Inflammatory macrophage (primary cell): ENCODE measurements at regions not wholly inside any gene's neighbourhood (a gene's known extent, or its start where the extent isn't known, plus 50 kb on each side); places are given as distances from the start of the nearest gene placed in this dataset.

ENCODE experiments used
- DNase-seq, 2 donors: peaks; one replicate each; pipeline ENCODE4 v3.0.0-alpha.2; 2020 to 2022

DNA sequence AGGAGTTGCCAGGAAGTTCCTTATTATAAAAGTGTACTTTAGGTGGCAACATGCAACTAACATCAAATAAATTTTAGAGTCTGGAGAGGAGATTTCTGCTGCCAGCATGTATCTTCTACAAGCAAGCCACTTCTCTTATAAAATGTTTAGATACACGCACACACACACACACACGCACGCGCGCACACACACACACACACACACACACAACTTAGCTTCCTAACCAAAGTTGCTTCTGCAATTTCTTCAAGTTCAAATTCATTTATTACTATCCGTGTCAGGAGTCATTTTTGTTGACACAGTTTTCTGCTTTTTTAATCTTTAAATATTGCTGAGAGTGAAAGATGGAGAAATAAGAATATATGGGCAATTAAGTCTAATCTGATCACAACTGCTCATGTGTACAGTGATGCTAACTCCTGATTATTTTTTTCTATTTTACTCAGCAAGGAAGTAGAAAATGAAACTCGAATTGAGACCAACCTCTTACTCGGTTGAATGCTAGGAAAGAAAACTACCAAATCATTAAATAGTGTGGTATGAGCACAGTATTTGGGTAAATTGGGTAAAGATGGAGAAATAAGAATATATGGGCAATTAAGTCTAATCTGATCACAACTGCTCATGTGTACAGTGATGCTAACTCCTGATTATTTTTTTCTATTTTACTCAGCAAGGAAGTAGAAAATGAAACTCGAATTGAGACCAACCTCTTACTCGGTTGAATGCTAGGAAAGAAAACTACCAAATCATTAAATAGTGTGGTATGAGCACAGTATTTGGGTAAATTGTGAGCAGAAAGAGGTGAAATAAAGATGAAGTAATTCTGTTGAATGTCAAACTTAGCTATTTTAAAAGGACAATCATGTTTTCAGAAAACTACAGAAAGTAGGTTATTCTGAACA is 554.1 kb upstream of the MBL2 start:
- peak in 1 of 2 donors; percentile 3 for DNase-seq

DNA sequence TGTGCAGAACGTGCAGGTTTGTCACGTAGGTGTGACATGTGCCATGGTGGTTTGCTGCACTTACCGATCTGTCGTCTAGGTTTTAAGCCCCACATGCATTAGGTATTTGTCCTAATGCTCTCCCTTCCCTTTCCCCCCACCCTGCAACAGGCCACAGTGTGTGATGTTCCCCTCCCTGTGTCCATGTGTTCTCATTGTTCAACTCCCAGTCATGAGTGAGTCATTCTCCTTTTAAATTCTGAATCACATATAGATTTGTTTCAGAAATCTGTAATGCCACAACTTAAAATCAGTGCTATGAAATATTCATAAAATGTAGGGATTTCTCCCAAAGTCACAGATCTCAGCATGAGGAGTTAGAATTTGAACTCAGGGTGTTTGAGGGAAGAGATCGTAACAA is 552.5 kb upstream of the MBL2 start:
- DNase-seq, result no peak

DNA sequence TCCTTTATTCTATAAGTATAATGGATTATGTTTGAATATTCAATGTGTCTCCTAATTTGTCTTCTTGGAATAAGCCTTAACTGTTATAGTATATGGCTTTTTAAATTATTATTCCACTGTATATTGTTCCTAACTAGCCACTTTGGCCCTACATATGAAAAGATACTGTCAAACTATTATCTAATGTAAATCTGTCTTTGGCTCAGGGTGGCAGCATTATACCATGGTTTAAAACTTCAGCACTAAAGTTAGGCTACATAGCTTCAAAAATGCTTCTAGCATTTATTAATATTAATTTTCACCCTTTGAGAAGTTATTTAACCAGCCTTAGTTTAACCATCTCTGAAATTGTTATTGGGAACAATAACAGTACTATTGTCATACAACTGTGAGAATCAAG is 543.1 kb upstream of the MBL2 start:
- DNase-seq, result no peak

DNA sequence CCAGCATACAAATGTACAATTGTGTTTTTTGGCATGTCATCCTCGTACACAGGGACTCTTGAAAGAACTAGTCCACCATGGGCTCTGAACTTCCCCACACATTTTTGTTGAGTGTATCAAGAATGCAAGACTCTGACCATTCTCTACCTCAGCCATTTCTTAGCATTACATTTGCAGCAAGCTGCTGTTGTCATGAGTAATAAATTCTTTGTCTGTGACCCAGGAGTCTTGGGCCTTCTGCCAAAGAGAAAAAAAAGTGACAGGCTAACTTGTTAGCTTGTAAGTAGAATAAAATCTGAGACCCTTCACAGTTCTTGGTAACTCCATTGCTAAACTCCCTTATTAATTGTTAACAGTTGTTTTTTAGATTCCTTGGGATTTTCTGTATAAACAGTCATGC is 542.3 kb upstream of the MBL2 start:
- no peak for DNase-seq

GRCh38 chr10:53298443-53298842 is 525.9 kb upstream of the MBL2 start:
- no peak for DNase-seq

- no peak for DNase-seq
Observed at GRCh38 chr10:53284615-53285182, 512.1 kb upstream of the MBL2 start.

GRCh38 chr10:53276797-53277196 is 504.2 kb upstream of the MBL2 start:
- no peak for DNase-seq

- no peak for DNase-seq
Observed at GRCh38 chr10:53269482-53269881, 496.9 kb upstream of the MBL2 start.

- no peak for DNase-seq
Observed at GRCh38 chr10:53260213-53260612, 487.6 kb upstream of the MBL2 start.

DNA sequence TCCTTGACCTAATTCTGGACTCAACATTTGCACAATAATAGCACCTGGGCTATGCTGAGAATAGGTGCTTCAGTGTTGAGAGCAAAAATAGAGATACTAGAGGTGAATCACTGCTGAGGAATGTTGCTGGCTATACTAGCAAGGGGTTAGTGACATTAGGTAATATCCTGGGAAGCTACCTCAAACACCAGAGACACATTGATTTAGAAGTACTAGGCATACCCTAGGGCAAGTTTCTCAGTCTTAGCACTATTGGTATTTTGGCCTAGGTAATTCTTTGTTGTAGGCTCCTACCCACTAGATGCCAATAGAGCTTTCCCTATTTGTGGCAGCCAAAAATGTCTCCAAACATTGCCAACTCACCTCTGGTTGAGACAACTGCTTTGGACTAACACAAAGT is 484.0 kb upstream of the MBL2 start:
- no peak for DNase-seq

- DNase-seq, result no peak
Observed at GRCh38 chr10:53255661-53256205, 483.1 kb upstream of the MBL2 start.

DNA sequence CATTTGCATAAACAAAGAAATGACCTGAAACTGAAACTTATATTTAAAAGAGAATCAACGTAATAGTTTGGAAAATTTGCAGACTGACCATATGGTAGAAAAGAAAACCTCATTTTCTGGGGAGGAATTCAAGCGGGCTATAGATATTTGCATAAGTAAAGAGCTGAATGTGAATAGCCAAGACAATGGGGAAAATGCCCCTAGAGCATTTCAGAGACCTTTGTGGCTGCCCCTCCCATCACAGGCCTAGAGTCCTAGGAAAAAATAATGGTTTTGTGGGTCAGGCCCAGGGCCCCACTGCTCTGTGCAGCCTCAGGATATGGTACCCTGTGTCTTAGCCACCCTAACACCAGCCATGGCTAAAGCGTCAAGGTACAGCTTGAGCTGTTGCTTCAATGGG is 480.6 kb upstream of the MBL2 start:
- no peak for DNase-seq

DNA sequence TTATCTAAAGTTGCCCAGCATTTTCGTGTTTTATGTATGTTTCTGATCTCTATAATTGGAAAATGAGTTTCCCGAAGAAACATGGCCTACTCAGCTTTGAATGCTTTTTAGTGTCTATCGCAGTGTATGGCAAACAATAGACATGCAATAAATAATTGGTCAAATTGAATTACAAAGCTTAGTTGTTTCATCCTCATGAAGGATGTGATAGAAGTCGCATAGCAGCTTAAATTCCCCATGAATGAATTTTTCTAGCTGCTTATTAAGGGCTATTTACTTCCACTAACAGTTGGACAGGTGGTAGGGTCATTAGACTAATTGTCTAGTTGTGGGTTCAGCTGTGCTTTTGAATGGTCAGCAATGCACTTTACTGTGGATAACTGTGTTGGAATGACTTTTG is 467.3 kb upstream of the MBL2 start:
- no peak for DNase-seq

DNA sequence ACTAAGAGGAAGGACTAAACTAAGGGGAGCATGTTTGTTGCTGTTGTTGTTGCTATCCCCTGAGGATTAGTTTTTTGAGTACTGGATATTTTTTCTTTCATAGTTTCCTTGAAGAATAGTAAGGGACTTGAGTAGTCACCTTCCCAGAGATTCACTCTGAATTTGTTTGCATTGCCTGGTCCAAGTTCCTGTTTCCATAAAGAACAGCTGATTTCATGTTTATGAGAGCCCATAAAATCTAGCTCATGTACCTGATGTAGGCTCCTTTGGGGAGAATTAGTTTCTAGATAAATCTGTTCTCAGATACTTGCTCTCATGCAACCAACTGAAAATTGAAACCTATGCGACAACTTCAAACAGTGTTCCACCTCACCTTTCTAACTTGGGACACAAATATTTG is 464.4 kb upstream of the MBL2 start:
- no peak for DNase-seq

DNA sequence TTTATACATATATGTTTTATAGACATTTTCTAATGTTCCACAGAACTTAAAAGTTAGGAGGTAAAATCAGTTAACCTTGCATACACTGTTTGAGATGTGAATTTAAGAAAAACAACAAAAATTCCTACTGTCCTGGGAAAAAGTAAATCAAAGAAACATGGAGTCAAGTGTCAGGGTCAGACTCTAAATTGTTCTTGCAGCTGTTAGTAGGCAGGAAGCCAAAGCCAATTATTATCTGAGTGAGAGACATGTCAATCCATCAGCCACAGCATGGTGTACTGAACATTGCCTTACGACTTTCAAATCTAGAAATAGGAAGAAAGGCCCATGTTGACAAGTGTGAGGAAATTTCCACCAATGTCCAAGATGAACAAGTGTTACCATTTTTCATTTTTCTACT is 461.2 kb upstream of the MBL2 start:
- DNase-seq, result no peak

- no peak for DNase-seq
Observed at GRCh38 chr10:53230651-53231050, 458.1 kb upstream of the MBL2 start.

DNA sequence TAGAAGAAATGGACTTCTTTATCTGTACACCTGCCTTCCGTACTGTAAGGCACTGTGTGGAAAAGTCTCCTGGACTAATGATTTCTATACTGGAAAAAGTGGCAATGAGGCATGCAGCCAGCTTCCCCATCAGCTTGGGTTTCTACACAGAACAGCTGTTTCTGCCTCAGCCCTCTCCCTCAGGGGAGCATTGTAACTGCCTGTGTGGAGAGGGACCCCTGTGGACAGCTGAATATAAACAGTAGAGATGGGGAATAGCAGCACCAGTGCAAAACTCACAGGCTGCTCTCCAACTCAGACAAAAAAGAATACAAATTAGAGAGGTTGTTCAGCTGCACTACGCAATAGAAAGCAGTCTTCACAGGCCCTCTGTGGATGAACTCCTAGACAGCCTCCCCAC is 451.3 kb upstream of the MBL2 start:
- no peak for DNase-seq

GRCh38 chr10:53222806-53223205 is 450.2 kb upstream of the MBL2 start:
- no peak for DNase-seq

GRCh38 chr10:53209944-53210611 is 437.5 kb upstream of the MBL2 start:
- no peak for DNase-seq

- no peak for DNase-seq
Observed at GRCh38 chr10:53183733-53184132, 411.1 kb upstream of the MBL2 start.

- no peak for DNase-seq
Observed at GRCh38 chr10:53177468-53177867, 404.9 kb upstream of the MBL2 start.

DNA sequence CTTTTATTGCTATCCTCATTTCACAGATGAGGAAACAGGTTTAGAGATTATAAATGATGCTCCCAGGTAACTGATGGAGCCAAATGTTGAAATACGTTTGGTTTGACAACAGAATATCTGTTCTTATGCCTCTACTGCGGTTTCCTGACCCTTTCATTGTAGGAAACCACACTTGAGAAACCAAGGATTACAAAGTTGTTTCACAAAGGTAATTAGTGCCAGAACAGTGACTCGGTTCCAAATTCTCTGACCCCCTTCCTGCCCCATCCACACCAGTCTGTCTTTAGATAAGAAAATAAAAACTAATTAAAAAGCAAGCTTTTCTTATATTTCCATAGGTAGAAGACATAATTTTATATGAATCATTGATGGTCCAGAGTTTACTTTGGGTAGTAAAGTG is 393.7 kb upstream of the MBL2 start:
- DNase-seq, result no peak

GRCh38 chr10:53162856-53163255 is 390.3 kb upstream of the MBL2 start:
- DNase-seq, result no peak

DNA sequence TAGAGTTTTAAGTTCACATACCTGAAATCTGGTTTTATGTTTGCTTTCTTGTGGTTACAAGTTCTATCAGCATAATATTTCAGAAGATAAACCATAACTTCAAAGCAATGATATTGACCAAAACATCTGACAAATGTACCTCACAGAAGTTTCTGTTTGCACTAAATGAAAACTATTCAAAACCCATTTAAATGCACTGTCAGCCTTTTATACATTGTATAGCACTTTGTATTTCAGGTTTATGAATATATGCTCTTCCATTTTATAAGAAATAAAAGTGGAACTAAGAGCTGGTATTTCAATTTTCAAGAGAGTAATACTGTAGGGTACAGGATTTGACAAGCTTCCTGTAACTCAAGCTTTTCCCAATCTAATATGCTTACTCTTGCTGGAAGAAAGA is 388.6 kb upstream of the MBL2 start:
- DNase-seq, result no peak
